WTC11 (cell line): ENCODE measurements at regions not wholly inside any gene's neighbourhood (a gene's known extent, or its start where the extent isn't known, plus 50 kb on each side); places are given as distances from the start of the nearest gene placed in this dataset.

Experiments
- ATF2 ChIP-seq: sonication (generic); formaldehyde crosslinking; IDR thresholded peaks from 2 replicates; pipeline ENCODE4 v1.8.1; 2022; ENCODE audit warnings: low read depth, missing genetic modification reagents, borderline replicate concordance
- NR2C2 ChIP-seq: sonication (generic); formaldehyde crosslinking; IDR thresholded peaks from 2 replicates; pipeline ENCODE4 v1.8.0; 2022; ENCODE audit warnings: mild to moderate bottlenecking, missing genetic modification reagents
- RELA ChIP-seq: sonication (generic); formaldehyde crosslinking; IDR thresholded peaks from 2 replicates; pipeline ENCODE4 v1.8.1; 2022; ENCODE audit warnings: missing genetic modification reagents, mild to moderate bottlenecking, borderline replicate concordance
- TF ChIP-seq, protein P1 (sequence below): fragments of 250-450 bp; sonication (Bioruptor Pico); IDR thresholded peaks from 2 replicates; pipeline ENCODE4 v1.9.0; 2021; ENCODE audit warnings: mild to moderate bottlenecking, borderline replicate concordance

- TF ChIP-seq NR2C2 (no peak), ATF2 (CRISPR knock-in tag) (no peak), RELA (CRISPR knock-in tag) (no peak)
- TF ChIP-seq, protein P1, sequence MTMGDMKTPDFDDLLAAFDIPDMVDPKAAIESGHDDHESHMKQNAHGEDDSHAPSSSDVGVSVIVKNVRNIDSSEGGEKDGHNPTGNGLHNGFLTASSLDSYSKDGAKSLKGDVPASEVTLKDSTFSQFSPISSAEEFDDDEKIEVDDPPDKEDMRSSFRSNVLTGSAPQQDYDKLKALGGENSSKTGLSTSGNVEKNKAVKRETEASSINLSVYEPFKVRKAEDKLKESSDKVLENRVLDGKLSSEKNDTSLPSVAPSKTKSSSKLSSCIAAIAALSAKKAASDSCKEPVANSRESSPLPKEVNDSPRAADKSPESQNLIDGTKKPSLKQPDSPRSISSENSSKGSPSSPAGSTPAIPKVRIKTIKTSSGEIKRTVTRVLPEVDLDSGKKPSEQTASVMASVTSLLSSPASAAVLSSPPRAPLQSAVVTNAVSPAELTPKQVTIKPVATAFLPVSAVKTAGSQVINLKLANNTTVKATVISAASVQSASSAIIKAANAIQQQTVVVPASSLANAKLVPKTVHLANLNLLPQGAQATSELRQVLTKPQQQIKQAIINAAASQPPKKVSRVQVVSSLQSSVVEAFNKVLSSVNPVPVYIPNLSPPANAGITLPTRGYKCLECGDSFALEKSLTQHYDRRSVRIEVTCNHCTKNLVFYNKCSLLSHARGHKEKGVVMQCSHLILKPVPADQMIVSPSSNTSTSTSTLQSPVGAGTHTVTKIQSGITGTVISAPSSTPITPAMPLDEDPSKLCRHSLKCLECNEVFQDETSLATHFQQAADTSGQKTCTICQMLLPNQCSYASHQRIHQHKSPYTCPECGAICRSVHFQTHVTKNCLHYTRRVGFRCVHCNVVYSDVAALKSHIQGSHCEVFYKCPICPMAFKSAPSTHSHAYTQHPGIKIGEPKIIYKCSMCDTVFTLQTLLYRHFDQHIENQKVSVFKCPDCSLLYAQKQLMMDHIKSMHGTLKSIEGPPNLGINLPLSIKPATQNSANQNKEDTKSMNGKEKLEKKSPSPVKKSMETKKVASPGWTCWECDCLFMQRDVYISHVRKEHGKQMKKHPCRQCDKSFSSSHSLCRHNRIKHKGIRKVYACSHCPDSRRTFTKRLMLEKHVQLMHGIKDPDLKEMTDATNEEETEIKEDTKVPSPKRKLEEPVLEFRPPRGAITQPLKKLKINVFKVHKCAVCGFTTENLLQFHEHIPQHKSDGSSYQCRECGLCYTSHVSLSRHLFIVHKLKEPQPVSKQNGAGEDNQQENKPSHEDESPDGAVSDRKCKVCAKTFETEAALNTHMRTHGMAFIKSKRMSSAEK (CRISPR knock-in tag), result no peak
Measured at GRCh38 chr22:22731374-22731676, 86.9 kb downstream of the GGTLC2 start.
